Esophagus squamous epithelium (tissue), 5 donors: ENCODE measurements at regions not wholly inside any gene's neighbourhood (a gene's known extent, or its start where the extent isn't known, plus 50 kb on each side); places are given as distances from the start of the nearest gene placed in this dataset.
"Not testable (repeated sequence)": the region's sequence is repeated elsewhere in the genome, so short reads cannot be mapped to it uniquely, and the experiment has no call there.

Experiments used
- DNase-seq: peaks from one replicate; lab custom pipeline; 2025; lab: John Stamatoyannopoulos, UW
- H3K27ac ChIP-seq, 4 donors: fragments of 200-600 bp; sonication (generic); one replicate each; pipeline ENCODE4 v1.5.1; 2016 to 2019; ENCODE audit warnings: mild to moderate bottlenecking in 1 of 4
- H3K27me3 ChIP-seq, 4 donors: fragments of 200-600 bp; sonication (generic); 1 replicate in 3 of 4; 2 replicates in 1 of 4; pipeline versions ENCODE4 v1.5.1 to v1.6.0; 2017 to 2021; ENCODE audit warnings: antibody characterized with exemption in 1 of 4
- H3K36me3 ChIP-seq, 3 donors: fragments of 200-600 bp; sonication (generic); one replicate each; pipeline ENCODE4 v1.5.1; 2016 to 2019
- H3K4me1 ChIP-seq, 3 donors: fragments of 200-600 bp; sonication (generic); one replicate each; pipeline ENCODE4 v1.5.1; 2017 to 2019
- H3K4me3 ChIP-seq, 4 donors: fragments of 200-600 bp; sonication (generic); 1 replicate in 3 of 4; 2 replicates in 1 of 4; pipeline ENCODE4 v1.5.1; 2016 to 2019; ENCODE audit warnings: mild to moderate bottlenecking in 2 of 4, moderate library complexity in 1 of 4
- H3K9me3 ChIP-seq, 3 donors: fragments of 200-600 bp; sonication (generic); one replicate each; pipeline ENCODE4 v1.5.1; 2016 to 2019
- CTCF ChIP-seq, 6 experiments: fragments of 450-650 bp in 4 of 6; fragments of 200-600 bp in 2 of 6; sonication (generic) in 2 of 6; IDR thresholded peaks; one replicate each; pipeline ENCODE4 v1.5.1; 2016 to 2019; ENCODE audit warnings: antibody characterized with exemption in 6 of 6, mild to moderate bottlenecking in 4 of 6, moderate library complexity in 4 of 6
- POLR2A ChIP-seq, 4 donors: fragments of 450-650 bp; IDR thresholded peaks; one replicate each; pipeline ENCODE4 v1.6.1; 2017; ENCODE audit warnings: antibody characterized with exemption in 4 of 4, mild to moderate bottlenecking in 4 of 4, moderate library complexity in 3 of 4
- WGBS, 2 donors: methylation state at CpG; one replicate each; pipeline ENCODE4 v1.1.5; 2018; 5-methylcytosine and 5-hydroxymethylcytosine counted together
- intact Hi-C: fragments of 100-400 bp; cut with DNase I; formaldehyde crosslinking; loops from one replicate; pipeline ENCODE4 v1.15.0; 2022
- donor health status: DM: yes; HTN: yes; CAD: no.

- H3K4me1 ChIP-seq = no peaks in the 10 kb centered on the region
- WGBS, 2 donors = 69 to 74% methylated on average over 5 of the region's 5 CpGs
Observed at GRCh38 chr1:221532071-221532773, 209.7 kb downstream of the DUSP10 start.

GRCh38 chr1:221541296-221541695, 200.6 kb downstream of the DUSP10 start:
- Histone ChIP-seq H3K4me1 (no peaks in the 10 kb centered on the region), H3K4me3 (no peak overlapping the region), H3K9me3 (no peaks in the 10 kb centered on the region), H3K27me3 (no peaks in the 10 kb centered on the region), H3K27ac (no peak overlapping the region), H3K36me3 (no peaks in the 10 kb centered on the region)
- intact Hi-C loops = no loop called here
- 73 to 78% methylated on average over 5 of the region's 5 CpGs for WGBS, 2 donors
- no peak for TF ChIP-seq POLR2A (IDR thresholded peaks at IDR 0.05)
- no peak for TF ChIP-seq CTCF (IDR thresholded peaks at IDR 0.05)
- DNase-seq = no peak

More at GRCh38 chr1:221532071-221532773, 209.7 kb downstream of the DUSP10 start:
- Histone ChIP-seq H3K9me3 (no peaks in the 10 kb centered on the region), H3K36me3 (no peaks in the 10 kb centered on the region), H3K27me3 (peaks cover 0 to 8% (median 0%) of the 10 kb centered on the region in 4 donors), H3K4me3 (no peak overlapping the region), H3K27ac (no peak overlapping the region)
- no peak for DNase-seq
- TF ChIP-seq POLR2A (IDR thresholded peaks at IDR 0.05) = no peak
- TF ChIP-seq CTCF (IDR thresholded peaks at IDR 0.05) = no peak
- intact Hi-C loops = no loop called here

DNA sequence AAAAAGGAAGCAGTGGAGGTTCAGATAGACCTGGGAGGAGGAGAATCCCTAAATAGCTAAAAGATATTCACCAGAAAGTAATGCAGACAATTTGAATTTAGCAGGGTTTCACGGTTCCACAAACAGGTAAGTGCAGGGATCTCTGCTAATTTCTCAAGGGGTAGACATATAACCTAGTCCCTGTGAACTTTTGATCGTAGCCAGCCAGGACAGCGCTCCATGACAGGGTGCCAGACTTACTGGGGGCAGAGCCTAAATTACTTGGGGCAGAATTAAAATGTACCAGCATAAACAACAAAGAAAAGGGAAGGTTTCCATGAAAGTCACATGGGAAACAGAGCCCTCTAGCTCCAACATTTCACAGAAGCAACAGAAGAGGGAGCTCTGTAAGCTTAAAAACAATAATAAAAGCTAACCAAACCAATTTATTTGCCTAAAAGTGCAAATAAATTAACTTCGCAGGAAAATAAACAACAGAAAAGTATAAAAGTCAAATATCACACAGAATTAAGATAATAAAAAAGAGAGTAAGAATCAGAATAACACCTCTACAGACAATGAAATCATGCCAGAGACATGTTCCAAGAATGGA, 198.3 kb downstream of the DUSP10 start:
- no peak for DNase-seq
- Histone ChIP-seq H3K4me1 (no peaks in the 10 kb centered on the region), H3K4me3 (no peak overlapping the region), H3K36me3 (no peaks in the 10 kb centered on the region), H3K27me3 (no peaks in the 10 kb centered on the region), H3K9me3 (no peaks in the 10 kb centered on the region), H3K27ac (no peak overlapping the region)
- intact Hi-C loops = no loop called here
- WGBS, 2 donors = 34 to 42% methylated on average over 4 of the region's 4 CpGs
- peak in 5 of 6 experiments; percentile 25 to 51 (median 34) for TF ChIP-seq CTCF (IDR thresholded peaks at IDR 0.05)
- no peak for TF ChIP-seq POLR2A (IDR thresholded peaks at IDR 0.05)

DNA sequence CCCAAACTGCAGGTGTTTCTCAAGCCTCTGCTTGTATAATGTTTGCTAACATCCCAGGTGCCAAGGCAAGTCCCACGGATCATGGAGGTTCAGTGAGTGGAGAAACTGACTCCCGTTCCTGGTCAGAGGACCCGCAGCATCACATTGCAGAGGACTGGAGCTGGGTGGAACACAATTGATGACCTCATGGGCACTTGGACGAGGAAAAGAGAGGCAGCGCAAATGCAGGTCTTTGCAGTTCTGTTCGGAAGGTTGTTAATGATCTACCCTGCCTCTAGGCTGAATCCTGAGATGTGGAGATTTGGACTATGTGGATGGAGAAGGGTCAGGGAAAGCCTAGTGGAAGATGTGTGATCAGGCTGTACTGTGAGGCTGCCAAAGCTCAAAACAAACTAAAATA, 192.9 kb downstream of the DUSP10 start:
- Histone ChIP-seq H3K9me3 (no peaks in the 10 kb centered on the region), H3K4me1 (no peaks in the 10 kb centered on the region), H3K36me3 (no peaks in the 10 kb centered on the region), H3K27ac (no peak overlapping the region), H3K27me3 (no peaks in the 10 kb centered on the region), H3K4me3 (no peak overlapping the region)
- WGBS, 2 donors = 76 to 77% methylated on average over 6 of the region's 6 CpGs
- TF ChIP-seq CTCF (IDR thresholded peaks at IDR 0.05) (no peak), POLR2A (IDR thresholded peaks at IDR 0.05) (no peak)
- DNase-seq = no peak
- intact Hi-C loops = no loop called here

DNA sequence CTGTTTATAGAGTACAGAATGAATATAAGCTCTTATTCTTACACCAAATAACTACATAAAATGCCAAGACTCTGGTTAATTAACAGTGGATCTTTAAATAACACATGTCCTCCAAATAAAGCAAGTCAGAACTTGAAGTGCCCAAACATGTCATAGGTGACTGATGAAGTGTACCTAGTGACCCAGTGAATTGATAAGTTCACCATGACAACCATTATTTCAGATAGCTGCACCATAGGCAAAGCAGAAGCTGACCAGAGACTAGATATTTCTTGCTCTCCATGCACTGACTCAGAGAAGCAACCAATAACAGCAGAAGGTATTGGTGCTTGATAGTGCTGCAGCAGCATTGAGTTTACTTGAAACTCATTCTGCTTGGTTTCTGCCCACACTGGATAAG, 192.1 kb downstream of the DUSP10 start:
- TF ChIP-seq CTCF (IDR thresholded peaks at IDR 0.05) (no peak), POLR2A (IDR thresholded peaks at IDR 0.05) (no peak)
- intact Hi-C loops = no loop called here
- no peak overlapping the region for H3K27ac ChIP-seq

DNA sequence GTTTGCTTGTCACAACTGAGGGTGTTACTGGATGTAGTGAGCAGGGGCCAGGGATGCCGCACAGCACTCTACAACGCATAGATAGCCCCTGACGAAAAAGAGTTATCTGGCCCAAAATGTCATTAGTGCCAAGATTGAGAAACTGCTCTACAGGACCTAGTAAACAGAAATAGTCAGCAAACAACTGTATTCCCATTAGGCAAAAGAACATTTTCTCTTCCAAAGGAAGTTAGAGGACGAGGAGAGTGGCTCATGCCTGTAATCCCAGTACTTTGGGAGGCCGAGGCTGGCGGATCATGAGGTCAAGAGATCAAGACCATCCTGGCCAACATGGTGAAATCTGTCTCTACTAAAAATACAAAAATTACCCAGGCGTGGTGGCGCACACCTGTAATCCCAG, 189.1 kb downstream of the DUSP10 start:
- DNase-seq, H3K27ac ChIP-seq, intact Hi-C loops: not testable (repeated sequence)

More for the DNA sequence above, 192.1 kb downstream of the DUSP10 start:
- H3K4me1 ChIP-seq = no peaks in the 10 kb centered on the region
- no peaks in the 10 kb centered on the region for H3K27me3 ChIP-seq
- H3K4me3 ChIP-seq = no peak overlapping the region
- H3K9me3 ChIP-seq = no peaks in the 10 kb centered on the region
- no peak for DNase-seq
- no peaks in the 10 kb centered on the region for H3K36me3 ChIP-seq

More for the DNA sequence above, 189.1 kb downstream of the DUSP10 start:
- not testable (repeated sequence) for H3K27me3 ChIP-seq, H3K4me3 ChIP-seq, H3K36me3 ChIP-seq, H3K9me3 ChIP-seq, H3K4me1 ChIP-seq
- 80 to 86% methylated on average over 8 of the region's 8 CpGs for WGBS, 2 donors
